ENCODE measurements at regions not wholly inside any gene's neighbourhood (a gene's known extent, or its start where the extent isn't known, plus 50 kb on each side); places are given as distances from the start of the nearest gene placed in this dataset.
A peak's percentile ranks its signal among the peaks of the same experiment; 100 is the strongest.

GRCh38 chr7:121540138-121540537, 144.0 kb upstream of the FAM3C start (continued):
- TF ChIP-seq ZNF274 (IDR thresholded peaks at IDR 0.05; ENCODE audit: low read depth, low read length) (no peak), JUND (IDR thresholded peaks at IDR 0.05) (no peak), EZH2 (IDR thresholded peaks at IDR 0.05) (no peak), SP1 (IDR thresholded peaks at IDR 0.05; ENCODE audit: low read depth) (no peak)

DNA sequence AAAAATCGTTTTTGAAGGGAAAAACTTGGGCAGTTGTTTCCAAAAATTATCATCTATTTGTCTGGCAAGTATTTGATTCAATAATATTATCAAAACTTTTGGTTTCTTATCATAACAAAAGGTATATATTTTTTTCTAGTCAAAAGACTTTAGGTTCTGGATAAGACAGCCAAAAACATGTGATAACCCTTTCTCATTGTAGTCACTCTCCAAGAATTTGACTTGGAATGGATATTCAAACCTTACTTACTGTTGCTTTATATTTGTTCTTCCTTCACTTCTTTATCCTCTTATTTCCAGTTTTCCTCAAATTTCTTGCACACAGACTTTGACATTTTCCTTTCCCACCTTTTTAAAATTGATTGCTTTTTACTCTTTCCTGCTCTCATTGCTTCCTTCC, 140.9 kb upstream of the FAM3C start:
- ChIA-PET POLR2A (no interaction called here), RAD21 (ENCODE audit: low non-redundant PET in 1 of 2, low total read pairs in 2 of 2, uncharacterized antibody in 2 of 2, unreplicated experiment in 2 of 2) (no interaction called here), CTCF (no interaction called here)
- BruUV-seq (replicated peaks), result no TSS peak
- Histone ChIP-seq H4K20me1 (ENCODE audit: insufficient read depth) (no peaks in the 10 kb centered on the region), H3K9me3 (ENCODE audit: control insufficient read depth in 1 of 2, insufficient read depth in 1 of 2, low read depth in 1 of 2, low read length in 2 of 2) (peaks cover 0 to 3% of the 10 kb centered on the region in 2 experiments; a peak in 2 of 4 replicates), H3K4me2 (ENCODE audit: low read length) (no peak overlapping the region), H3K27ac (ENCODE audit: low read depth, low read length) (no peak overlapping the region), H3K9me2 (ENCODE audit: insufficient read depth) (no peaks in the 10 kb centered on the region), H3K9ac (ENCODE audit: low read length) (no peak overlapping the region), H3K79me2 (ENCODE audit: insufficient read depth, low read length) (no peaks in the 10 kb centered on the region), H2AFZ (ENCODE audit: low read depth, low read length, poor library complexity, severe bottlenecking) (peak overlapping the region; percentile 56), H3K27me3 (ENCODE audit: insufficient read depth, low read length) (no peaks in the 10 kb centered on the region), H3K36me3 (ENCODE audit: control insufficient read depth in 1 of 2, insufficient read depth in 2 of 2, low read length in 2 of 2) (peaks cover 0 to 68% of the 10 kb centered on the region in 2 experiments; a peak in 2 of 4 replicates), H3K4me1 (ENCODE audit: control insufficient read depth in 1 of 2, insufficient read depth in 2 of 2, low read length in 2 of 2) (peaks cover under 1 to 7% of the 10 kb centered on the region in 2 experiments; a peak in 3 of 4 replicates), H3K4me3 (replicated peaks in 1 of 2; ENCODE audit: low read depth in 1 of 2, low read length in 2 of 2) (no peak overlapping the region)
- intact Hi-C loops (cut with micrococcal nuclease), result no loop called here
- no peak for ATAC-seq
- no peak for DNase-seq (ENCODE audit: low read depth, low spot score)
- TF ChIP-seq EZH2phosphoT487 (IDR thresholded peaks at IDR 0.05; ENCODE audit: borderline replicate concordance) (no peak), REST (IDR thresholded peaks at IDR 0.05; ENCODE audit: low read depth) (no peak), ZBTB33 (IDR thresholded peaks at IDR 0.05; ENCODE audit: extremely low read depth, insufficient replicate concordance, low read length) (no peak), SRF (IDR thresholded peaks at IDR 0.05; ENCODE audit: low read depth) (no peak), JUND (IDR thresholded peaks at IDR 0.05) (no peak), SIN3A (IDR thresholded peaks at IDR 0.05; ENCODE audit: low read depth) (no peak), ATF3 (IDR thresholded peaks at IDR 0.05) (no peak), POLR2AphosphoS5 (IDR thresholded peaks at IDR 0.05; ENCODE audit: low read depth, low read length) (no peak), YY1 (IDR thresholded peaks at IDR 0.05; ENCODE audit: extremely low read depth, insufficient replicate concordance, low read depth, low read length) (no peak), SP1 (IDR thresholded peaks at IDR 0.05; ENCODE audit: low read depth) (no peak), CBX3 (IDR thresholded peaks at IDR 0.05; ENCODE audit: low read depth) (no peak), POLR2A (IDR thresholded peaks at IDR 0.05; ENCODE audit: borderline replicate concordance, extremely low read depth, insufficient read depth, insufficient read length) (no peak), TCF7L2 (IDR thresholded peaks at IDR 0.05; ENCODE audit: borderline replicate concordance, extremely low read depth, insufficient read depth, insufficient read length) (no peak), EGR1 (IDR thresholded peaks at IDR 0.05; ENCODE audit: low read depth) (no peak), MAX (IDR thresholded peaks at IDR 0.05) (no peak), ELF1 (IDR thresholded peaks at IDR 0.05; ENCODE audit: borderline replicate concordance, low read depth) (no peak), CEBPB (IDR thresholded peaks at IDR 0.05; ENCODE audit: low read depth) (no peak)
